ENCODE measurements at regions not wholly inside any gene's neighbourhood (a gene's known extent, or its start where the extent isn't known, plus 50 kb on each side); places are given as distances from the start of the nearest gene placed in this dataset.
A peak's percentile ranks its signal among the peaks of the same experiment; 100 is the strongest.
"Not testable (repeated sequence)": the region's sequence is repeated elsewhere in the genome, so short reads cannot be mapped to it uniquely, and the experiment has no call there.

DNA sequence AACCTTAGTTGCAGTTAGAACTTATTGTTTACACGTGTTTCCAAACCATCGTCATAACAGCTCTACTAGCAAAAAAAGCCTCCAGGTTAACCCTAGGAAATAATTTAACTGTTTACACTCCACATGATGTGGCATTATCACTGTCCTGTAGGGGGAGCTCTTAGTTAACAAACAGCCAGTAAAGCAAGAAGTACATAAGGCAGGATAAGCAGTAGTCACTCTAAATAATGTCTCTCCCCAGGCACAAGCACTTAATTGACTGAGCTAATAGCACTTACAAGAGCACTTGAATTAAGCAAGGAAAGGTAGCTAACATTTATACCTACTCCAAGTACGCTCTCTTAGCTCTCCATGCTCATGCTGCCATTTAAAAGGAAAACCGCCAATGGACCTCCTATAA is 65.2 kb downstream of the CYP4A11 start:
- TF ChIP-seq EZH2 (IDR thresholded peaks at IDR 0.05; ENCODE audit: borderline replicate concordance, low read length) = not testable (repeated sequence)
- TF ChIP-seq, protein P1, sequence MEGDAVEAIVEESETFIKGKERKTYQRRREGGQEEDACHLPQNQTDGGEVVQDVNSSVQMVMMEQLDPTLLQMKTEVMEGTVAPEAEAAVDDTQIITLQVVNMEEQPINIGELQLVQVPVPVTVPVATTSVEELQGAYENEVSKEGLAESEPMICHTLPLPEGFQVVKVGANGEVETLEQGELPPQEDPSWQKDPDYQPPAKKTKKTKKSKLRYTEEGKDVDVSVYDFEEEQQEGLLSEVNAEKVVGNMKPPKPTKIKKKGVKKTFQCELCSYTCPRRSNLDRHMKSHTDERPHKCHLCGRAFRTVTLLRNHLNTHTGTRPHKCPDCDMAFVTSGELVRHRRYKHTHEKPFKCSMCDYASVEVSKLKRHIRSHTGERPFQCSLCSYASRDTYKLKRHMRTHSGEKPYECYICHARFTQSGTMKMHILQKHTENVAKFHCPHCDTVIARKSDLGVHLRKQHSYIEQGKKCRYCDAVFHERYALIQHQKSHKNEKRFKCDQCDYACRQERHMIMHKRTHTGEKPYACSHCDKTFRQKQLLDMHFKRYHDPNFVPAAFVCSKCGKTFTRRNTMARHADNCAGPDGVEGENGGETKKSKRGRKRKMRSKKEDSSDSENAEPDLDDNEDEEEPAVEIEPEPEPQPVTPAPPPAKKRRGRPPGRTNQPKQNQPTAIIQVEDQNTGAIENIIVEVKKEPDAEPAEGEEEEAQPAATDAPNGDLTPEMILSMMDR (conservative IDR thresholded peaks at IDR 0.05 in 1 of 2, IDR thresholded peaks at IDR 0.05 in 1 of 2; ENCODE audit: extremely low read depth in 1 of 2, insufficient read depth in 1 of 2, low read depth in 1 of 2, low read length in 2 of 2) = peak in 1 of 2 donors; percentile 18
